Stimulated activated CD4-positive, alpha-beta T cell treated with anti-CD3 and anti-CD28 coated beads, Interleukin-4, amount 100 ng/mL, for 4 hours (primary cell): ENCODE measurements at regions not wholly inside any gene's neighbourhood (a gene's known extent, or its start where the extent isn't known, plus 50 kb on each side); places are given as distances from the start of the nearest gene placed in this dataset.

Experiments used
- DNase-seq, 2 experiments: peaks; one replicate each; pipeline ENCODE4 v3.0.0-alpha.2; 2020

DNA sequence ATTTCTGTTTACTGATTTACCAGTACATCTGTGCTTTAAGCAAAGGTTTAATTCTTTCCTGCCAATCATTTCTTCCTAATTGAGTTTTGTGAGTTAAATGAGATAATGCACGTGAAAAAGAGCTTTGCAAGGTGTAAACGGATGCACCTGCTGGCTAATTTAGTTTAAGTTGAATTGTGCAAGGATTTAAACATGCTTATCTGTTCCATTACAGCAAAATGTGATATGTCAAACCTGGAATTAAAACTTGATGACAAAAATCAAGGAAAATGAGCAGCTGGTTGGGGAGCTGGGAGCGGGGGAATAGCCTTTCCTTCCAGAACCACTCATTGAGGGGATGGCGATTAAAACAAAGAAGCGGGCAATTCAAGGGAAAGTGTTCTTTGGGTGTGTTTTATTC, 155.0 kb upstream of the CTTNBP2 start:
- DNase-seq = no peak

DNA sequence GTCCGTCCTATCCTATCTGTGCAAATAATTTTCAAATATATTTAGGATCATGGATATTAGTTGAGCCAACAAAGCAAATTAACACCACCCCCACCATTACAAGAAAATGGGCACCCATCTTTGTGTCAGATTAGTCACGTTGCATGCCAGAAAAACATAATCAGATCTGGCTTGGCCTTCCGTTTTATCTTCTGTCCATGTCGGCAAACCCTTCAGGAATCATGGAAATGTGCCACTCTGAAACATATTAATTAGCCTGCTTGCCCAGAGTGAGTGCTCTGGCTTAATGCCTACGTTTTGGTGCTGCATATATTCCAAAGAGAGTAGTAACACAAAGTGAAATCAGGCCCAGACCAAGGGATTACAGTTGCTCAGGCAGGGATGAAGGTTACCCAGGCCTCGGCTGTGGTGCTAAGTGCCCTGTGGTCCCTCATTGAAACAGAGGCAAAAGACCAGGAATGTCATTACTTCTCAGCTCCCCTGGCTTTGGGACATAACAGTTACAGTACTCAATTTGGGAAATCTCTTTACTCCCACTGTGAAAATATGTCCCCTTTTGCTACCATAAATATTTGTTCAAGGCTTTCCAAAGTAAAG, 154.0 kb upstream of the LSM8 start:
- no peak for DNase-seq

DNA sequence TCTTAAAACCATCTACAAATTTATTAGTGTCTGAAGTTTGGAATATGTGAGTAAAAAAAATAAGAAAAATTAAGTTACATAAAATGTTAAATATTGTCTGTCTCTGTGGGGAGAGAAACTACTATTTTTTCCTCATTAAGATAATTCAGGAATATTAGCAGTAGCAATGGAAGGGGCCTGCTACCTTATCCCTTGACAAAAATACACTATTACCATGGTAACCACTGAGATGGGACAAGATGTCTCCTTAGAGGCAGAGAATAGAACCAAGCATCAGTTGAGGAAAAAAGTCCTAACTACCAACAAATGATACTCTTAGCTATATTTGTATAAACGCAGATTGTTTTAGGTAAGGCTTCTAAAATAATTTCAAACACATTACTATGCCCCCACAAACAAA, 150.7 kb upstream of the LSM8 start:
- no peak for DNase-seq

GRCh38 chr7:118039963-118040489, 143.9 kb upstream of the LSM8 start:
- DNase-seq = no peak

DNA sequence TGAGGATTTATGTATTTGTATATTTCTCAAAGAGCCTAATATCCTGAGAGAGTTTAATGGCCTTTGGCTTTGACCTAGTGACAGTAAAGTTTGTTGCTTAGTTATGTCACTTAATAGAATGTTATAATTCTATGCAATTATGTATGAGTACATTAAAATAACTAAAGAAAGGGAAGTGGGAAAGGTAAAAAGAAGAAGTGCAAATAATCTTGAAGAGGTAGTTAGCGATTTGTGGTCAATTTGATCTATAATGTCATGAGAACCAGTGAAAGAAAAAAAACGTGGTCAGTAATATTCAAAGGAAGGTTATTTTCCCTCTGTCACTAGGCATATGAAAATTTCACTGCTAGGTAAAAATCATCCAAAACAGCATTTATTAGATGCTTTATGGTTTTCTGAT, 143.4 kb upstream of the LSM8 start:
- DNase-seq = no peak

- DNase-seq = no peak
Observed at GRCh38 chr7:118041251-118041878, 142.6 kb upstream of the LSM8 start.

GRCh38 chr7:118045629-118046028, 138.3 kb upstream of the LSM8 start:
- DNase-seq = no peak

DNA sequence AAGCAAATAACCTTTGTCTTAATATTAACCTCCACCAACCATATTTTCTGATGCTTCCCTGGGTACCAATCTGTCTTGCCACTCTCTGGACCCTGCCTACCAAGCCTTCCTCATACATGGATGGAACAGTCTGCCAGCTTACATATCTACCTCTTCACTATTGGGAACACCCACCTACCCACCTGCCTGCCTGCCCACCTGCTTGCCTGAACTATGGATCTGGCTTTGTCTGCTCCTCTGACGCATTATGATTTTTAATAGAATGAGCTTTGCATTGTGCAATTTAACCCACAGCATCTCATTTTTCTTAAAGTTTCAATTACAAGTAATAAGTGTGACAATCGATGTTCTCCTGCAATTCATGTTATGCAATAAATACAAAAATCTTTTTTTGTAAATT, 137.9 kb upstream of the LSM8 start:
- DNase-seq = no peak

DNA sequence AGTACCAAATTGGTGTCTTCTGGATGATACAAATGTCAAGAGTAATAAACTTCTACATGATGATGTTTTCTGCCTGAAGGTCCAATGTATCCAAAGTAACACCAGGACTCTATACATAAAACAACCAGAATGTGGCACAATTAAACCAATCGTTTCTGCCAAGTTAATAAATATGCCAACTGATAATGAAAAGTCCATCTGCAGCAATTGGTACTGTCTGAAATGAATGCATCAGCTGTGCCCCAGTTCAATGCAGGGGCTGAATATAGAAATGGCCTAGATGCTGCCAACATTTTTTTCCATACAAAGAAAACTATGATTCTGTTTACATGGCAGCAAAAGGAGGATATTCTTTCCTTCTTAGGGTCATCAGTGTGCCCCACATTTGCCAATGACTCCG, 137.2 kb upstream of the LSM8 start:
- no peak for DNase-seq

- DNase-seq = no peak
Observed at GRCh38 chr7:118052336-118052735, 131.6 kb upstream of the LSM8 start.

DNA sequence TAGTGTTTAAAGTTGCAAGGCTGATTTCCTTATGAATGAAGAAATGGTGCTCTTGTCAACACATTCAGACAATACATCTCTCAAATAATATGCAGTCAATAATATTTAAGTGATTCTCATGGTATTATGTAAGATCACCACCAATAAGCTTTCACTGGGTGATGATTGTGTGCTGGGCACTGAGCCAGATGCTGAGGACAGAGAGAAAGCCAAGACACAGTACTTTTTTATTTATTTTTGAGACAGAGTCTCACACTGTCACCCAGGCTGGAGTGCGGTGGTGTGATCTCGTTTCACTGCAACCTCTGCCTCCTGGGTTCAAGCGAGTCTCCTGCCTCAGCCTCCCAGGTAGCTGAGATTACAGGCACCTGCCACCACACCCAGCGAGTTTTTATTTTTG, 130.6 kb upstream of the LSM8 start:
- no peak for DNase-seq

GRCh38 chr7:118054529-118054928, 129.4 kb upstream of the LSM8 start:
- no peak for DNase-seq

DNA sequence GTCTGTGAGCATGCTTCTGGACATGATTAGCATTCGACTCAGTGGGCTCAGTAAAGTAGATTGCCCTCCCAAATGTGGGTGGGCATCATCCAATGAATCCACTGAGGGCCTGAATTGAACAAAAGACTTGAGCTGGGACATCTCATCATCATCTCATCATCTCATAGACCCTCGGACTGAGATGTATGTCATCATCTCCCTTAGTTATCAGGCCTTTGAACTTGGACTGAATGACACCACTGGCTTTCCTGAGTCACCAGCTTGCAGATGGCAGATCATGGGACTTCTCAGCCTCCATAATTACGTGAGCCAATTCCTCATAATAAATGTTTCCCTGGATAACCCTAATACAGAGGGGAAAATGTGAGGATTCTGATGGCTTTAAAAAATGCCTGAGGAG, 128.3 kb upstream of the LSM8 start:
- no peak for DNase-seq

DNA sequence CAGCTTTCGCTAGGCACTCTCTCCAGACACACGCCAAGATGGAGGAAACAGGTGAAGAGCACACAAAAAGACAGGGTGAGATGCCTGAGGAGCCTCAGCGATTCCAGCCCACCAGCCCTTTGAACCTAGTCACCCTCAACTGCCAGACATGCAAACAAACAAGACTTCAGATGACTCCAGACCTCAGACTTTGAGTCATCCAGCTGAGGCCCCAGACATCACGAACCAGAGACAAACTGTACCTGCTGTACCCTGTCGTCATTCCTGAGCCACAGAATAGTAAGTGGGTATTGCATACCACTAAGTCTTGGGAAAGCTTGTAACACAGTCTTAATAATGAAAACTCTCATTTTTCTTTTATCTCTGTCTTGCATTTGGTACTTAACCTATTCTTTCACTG, 126.6 kb upstream of the LSM8 start:
- no peak for DNase-seq

- DNase-seq = no peak
Observed at GRCh38 chr7:118059209-118059608, 124.8 kb upstream of the LSM8 start.

DNA sequence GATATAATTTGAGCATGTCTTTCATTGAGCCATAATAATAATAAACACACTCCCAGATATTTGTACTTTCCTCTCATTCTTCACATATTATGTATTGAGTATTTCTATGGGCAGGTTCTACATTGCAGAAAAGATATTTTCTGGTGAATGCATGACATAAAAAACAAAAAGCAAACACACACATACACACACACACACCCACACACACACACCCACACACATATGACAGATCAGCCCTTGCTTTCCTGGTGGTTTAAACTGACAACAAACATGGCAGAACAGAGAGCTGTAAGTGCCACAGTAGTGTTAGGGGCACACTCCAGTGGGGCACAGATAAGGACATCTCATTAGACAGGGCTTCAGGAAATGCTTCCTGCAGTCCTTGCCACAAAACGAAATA, 123.3 kb upstream of the LSM8 start:
- no peak for DNase-seq

GRCh38 chr7:118061386-118061785, 122.6 kb upstream of the LSM8 start:
- no peak for DNase-seq

DNA sequence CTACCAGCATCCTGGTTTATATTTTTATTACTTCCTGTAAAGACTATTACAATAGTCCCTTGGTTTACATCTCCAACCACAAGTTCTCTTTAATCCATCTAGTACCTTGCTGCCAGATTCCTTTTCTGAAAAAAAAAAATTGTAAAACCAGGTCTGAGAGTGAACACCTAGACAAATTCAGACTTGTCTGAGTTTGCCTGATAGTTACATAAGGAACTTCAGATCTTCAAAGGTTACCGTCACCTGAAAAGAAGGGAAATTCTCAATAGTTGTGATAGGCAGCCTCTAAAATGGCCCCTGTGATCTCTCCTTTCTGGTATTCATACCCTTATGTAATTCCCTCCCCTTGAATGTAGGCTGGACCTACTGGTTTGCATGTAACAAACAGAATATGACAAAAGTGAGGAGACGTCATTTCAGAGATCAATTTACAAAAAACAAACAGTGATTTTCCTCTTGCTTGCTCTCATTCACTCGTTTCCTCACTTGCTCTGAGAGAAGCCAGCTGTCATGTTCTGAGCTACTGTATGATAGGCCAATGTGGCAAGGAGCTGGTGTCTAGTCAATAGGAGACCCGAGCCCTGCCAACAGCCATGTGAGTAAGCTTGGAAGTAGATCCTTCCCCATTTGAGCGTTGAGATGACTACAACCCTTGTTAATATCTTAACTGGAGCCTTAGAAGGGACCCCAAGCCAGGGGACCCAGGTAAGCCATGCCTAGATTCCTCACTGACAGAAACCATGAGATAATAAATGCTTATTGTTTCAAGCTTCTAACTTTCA, 110.9 kb upstream of the LSM8 start:
- DNase-seq = no peak

DNA sequence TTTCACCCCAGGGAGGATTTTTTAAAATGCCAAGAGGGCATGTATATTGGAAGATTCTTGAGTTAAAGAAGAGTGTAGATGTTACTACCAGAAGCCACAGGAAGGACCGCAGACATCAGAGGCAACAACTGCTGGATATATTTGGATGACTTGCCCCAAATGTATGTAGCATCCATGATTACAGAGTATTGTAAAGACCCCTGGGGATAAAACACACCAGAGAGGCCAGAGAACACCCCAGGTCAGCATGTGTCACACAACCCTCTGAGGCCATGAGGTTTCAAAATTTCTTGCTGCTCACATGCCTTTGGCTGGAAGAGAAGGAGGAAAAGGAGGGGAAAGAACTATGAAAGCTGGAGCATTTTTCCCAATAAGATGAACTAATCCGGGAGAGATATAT, 108.0 kb upstream of the LSM8 start:
- no peak for DNase-seq

GRCh38 chr7:118076564-118076963, 107.4 kb upstream of the LSM8 start:
- no peak for DNase-seq

GRCh38 chr7:118078015-118078414, 105.9 kb upstream of the LSM8 start:
- no peak for DNase-seq

DNA sequence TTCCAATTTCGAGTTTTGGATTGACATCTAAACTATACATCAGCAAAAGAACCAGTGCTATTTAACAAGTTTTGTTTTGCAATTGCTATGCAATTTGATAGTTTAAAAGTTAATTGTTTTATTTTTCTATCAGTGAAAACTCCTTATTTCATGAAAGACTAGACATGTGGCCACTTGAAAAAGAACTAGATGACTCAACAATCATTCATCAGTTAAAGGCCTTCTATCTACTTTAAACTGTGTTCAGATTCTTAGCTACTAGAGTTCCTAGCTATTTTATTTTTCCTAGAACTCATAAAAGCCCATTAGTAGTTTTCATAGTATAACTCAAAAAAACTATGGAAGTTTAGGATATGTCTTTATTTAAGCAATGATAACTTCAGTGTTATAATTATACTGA, 104.6 kb upstream of the LSM8 start:
- DNase-seq = no peak

DNA sequence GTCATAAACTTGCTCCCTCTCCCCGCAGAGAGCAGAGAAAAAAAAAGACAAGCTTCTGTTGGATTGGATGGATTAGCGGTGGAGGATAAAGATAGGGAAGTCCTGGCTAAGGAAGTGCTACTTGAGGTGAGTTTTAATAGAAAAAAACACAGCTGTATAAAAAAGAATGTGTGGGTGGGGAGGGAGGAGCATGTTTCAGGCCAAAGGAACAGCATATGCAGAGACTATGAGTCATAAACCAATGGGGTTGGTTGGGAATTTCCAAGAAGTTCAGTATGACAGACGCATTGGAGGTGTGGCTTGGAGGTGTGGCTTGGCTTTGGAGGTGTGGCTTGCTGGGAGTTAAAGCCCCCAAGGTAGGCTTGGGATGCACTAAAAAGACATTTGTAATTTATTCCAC, 103.0 kb upstream of the LSM8 start:
- peak; percentile 24 to 29 for DNase-seq

DNA sequence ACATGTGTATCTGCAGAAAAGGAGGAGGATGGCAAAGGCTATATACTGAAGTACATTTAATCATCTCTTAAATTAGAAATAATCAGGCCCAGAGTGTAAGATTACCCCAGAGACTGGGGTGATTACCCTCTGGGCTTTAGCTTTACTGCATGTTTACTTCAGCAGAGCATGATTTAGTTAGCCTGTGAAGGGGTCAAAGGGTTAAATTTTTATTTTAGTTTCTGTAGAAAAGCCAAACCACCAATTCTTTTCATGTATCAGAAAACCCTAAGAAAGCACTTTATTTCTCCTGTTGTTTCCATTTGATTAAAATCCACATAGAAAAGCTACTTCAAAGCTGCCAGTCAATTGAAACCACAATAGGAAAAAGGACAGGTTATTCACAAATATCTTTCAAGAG, 101.5 kb upstream of the LSM8 start:
- DNase-seq = no peak
